ENCODE measurements at regions not wholly inside any gene's neighbourhood (a gene's known extent, or its start where the extent isn't known, plus 50 kb on each side); places are given as distances from the start of the nearest gene placed in this dataset.

- no peak overlapping the region for H3K27ac ChIP-seq (ENCODE audit: low read depth, low read length)
- H3K4me1 ChIP-seq (ENCODE audit: control insufficient read depth in 1 of 2, insufficient read depth in 2 of 2, low read length in 2 of 2), result no peaks in the 10 kb centered on the region
- RAD21 ChIA-PET (ENCODE audit: low non-redundant PET in 1 of 2, low total read pairs in 2 of 2, uncharacterized antibody in 2 of 2, unreplicated experiment in 2 of 2), result no interaction called here
- no peaks in the 10 kb centered on the region for H3K36me3 ChIP-seq (ENCODE audit: control insufficient read depth in 1 of 2, insufficient read depth in 2 of 2, low read length in 2 of 2)
- intact Hi-C loops (cut with micrococcal nuclease), result no loop called here
- H3K9me3 ChIP-seq (ENCODE audit: control insufficient read depth in 1 of 2, insufficient read depth in 1 of 2, low read depth in 1 of 2, low read length in 2 of 2), result no peaks in the 10 kb centered on the region
- H3K9ac ChIP-seq (ENCODE audit: low read length), result no peak overlapping the region
- CTCF ChIA-PET, result no interaction called here
- H3K27me3 ChIP-seq (ENCODE audit: insufficient read depth, low read length), result no peaks in the 10 kb centered on the region; the same call in 1 of the 2 replicates
- no peak overlapping the region for H2AFZ ChIP-seq (ENCODE audit: low read depth, low read length, poor library complexity, severe bottlenecking)
- POLR2A ChIA-PET, result no interaction called here
- no peaks in the 10 kb centered on the region for H3K9me2 ChIP-seq (ENCODE audit: insufficient read depth)
- no TSS peak for BruUV-seq (replicated peaks)
- no peak overlapping the region for H3K4me2 ChIP-seq (ENCODE audit: low read length)
- no peak overlapping the region for H3K4me3 ChIP-seq (replicated peaks in 1 of 2; ENCODE audit: low read depth in 1 of 2, low read length in 2 of 2)
- no peaks in the 10 kb centered on the region for H3K79me2 ChIP-seq (ENCODE audit: insufficient read depth, low read length)
- ATAC-seq (no peak), DNase-seq (ENCODE audit: low read depth, low spot score) (no peak)
- no peak for TF ChIP-seq EGR1 (IDR thresholded peaks at IDR 0.05; ENCODE audit: low read depth)
- H4K20me1 ChIP-seq (ENCODE audit: insufficient read depth), result no peaks in the 10 kb centered on the region
These were observed 313.1 kb upstream of the DAB1 start for GRCh38 chr1:57736940-57737339.

- Histone ChIP-seq H3K4me3 (replicated peaks in 1 of 2; ENCODE audit: low read depth in 1 of 2, low read length in 2 of 2) (no peak overlapping the region), H3K9ac (ENCODE audit: low read length) (no peak overlapping the region), H3K4me2 (ENCODE audit: low read length) (no peak overlapping the region), H3K4me1 (ENCODE audit: control insufficient read depth in 1 of 2, insufficient read depth in 2 of 2, low read length in 2 of 2) (no peaks in the 10 kb centered on the region), H4K20me1 (ENCODE audit: insufficient read depth) (no peaks in the 10 kb centered on the region), H3K9me2 (ENCODE audit: insufficient read depth) (no peaks in the 10 kb centered on the region), H3K79me2 (ENCODE audit: insufficient read depth, low read length) (no peaks in the 10 kb centered on the region), H3K9me3 (ENCODE audit: control insufficient read depth in 1 of 2, insufficient read depth in 1 of 2, low read depth in 1 of 2, low read length in 2 of 2) (no peaks in the 10 kb centered on the region), H3K27me3 (ENCODE audit: insufficient read depth, low read length) (no peaks in the 10 kb centered on the region; the same call in 1 of the 2 replicates), H3K36me3 (ENCODE audit: control insufficient read depth in 1 of 2, insufficient read depth in 2 of 2, low read length in 2 of 2) (no peaks in the 10 kb centered on the region), H3K27ac (ENCODE audit: low read depth, low read length) (no peak overlapping the region), H2AFZ (ENCODE audit: low read depth, low read length, poor library complexity, severe bottlenecking) (no peak overlapping the region)
- TF ChIP-seq EZH2 (IDR thresholded peaks at IDR 0.05) (no peak), RAD21 (IDR thresholded peaks at IDR 0.05; ENCODE audit: low read depth) (no peak), EGR1 (IDR thresholded peaks at IDR 0.05; ENCODE audit: low read depth) (no peak), SRF (IDR thresholded peaks at IDR 0.05; ENCODE audit: low read depth) (no peak), JUND (IDR thresholded peaks at IDR 0.05) (no peak), SP1 (IDR thresholded peaks at IDR 0.05; ENCODE audit: low read depth) (no peak), ZFX (IDR thresholded peaks at IDR 0.05) (no peak), ELF1 (IDR thresholded peaks at IDR 0.05; ENCODE audit: borderline replicate concordance, low read depth) (no peak), YY1 (IDR thresholded peaks at IDR 0.05; ENCODE audit: extremely low read depth, insufficient replicate concordance, low read depth, low read length) (no peak), CBX3 (IDR thresholded peaks at IDR 0.05; ENCODE audit: low read depth) (no peak), POLR2A (IDR thresholded peaks at IDR 0.05; ENCODE audit: borderline replicate concordance, extremely low read depth, insufficient read depth, insufficient read length) (no peak), FOSL1 (IDR thresholded peaks at IDR 0.05; ENCODE audit: low read depth) (no peak), REST (IDR thresholded peaks at IDR 0.05; ENCODE audit: low read depth) (no peak)
- BruUV-seq (replicated peaks), result no TSS peak
- DNase-seq (ENCODE audit: low read depth, low spot score) (no peak), ATAC-seq (no peak)
- ChIA-PET POLR2A (no interaction called here), CTCF (no interaction called here), RAD21 (ENCODE audit: low non-redundant PET in 1 of 2, low total read pairs in 2 of 2, uncharacterized antibody in 2 of 2, unreplicated experiment in 2 of 2) (no interaction called here)
- intact Hi-C loops (cut with micrococcal nuclease), result no loop called here
These were observed 305.3 kb upstream of the DAB1 start for GRCh38 chr1:57729181-57729580.
